Keratinocyte (primary cell): ENCODE measurements at regions not wholly inside any gene's neighbourhood (a gene's known extent, or its start where the extent isn't known, plus 50 kb on each side); places are given as distances from the start of the nearest gene placed in this dataset.

Source experiments
- DNase-seq: peaks from one replicate; pipeline ENCODE4 v3.0.0-alpha.2; 2011; ENCODE audit warnings: low read depth, missing footprints, low spot score
- FAIRE-seq: peaks from 2 replicates; lab custom pipeline; 2011; peaks lifted over from hg19 to GRCh38; lab: Jason Lieb, UNC
- H2AFZ ChIP-seq: 2 replicates; pipeline ENCODE4 v1.6.0; 2012; ENCODE audit warnings: low read length, control low read depth, inconsistent platforms; ENCODE audit not compliant: control insufficient read depth
- H3K27ac ChIP-seq: 2 replicates; pipeline ENCODE4 v1.5.1; 2011; ENCODE audit warnings: low read length; ENCODE audit not compliant: control insufficient read depth, insufficient read depth
- H3K27me3 ChIP-seq: 3 replicates; pipeline ENCODE4 v1.6.0; 2011; ENCODE audit warnings: low read length; ENCODE audit not compliant: control insufficient read depth, insufficient read depth; ENCODE audit errors: extremely low read depth
- H3K36me3 ChIP-seq, 2 experiments: 2 replicates in 1 of 2; 3 replicates in 1 of 2; pipeline ENCODE4 v1.5.1; 2011; ENCODE audit warnings: low read length in 2 of 2, mild to moderate bottlenecking in 1 of 2; ENCODE audit not compliant: control insufficient read depth in 2 of 2, insufficient read depth in 2 of 2; ENCODE audit errors: extremely low read depth in 1 of 2
- H3K4me1 ChIP-seq: 3 replicates; pipeline ENCODE4 v1.5.1; 2011; ENCODE audit warnings: low read length; ENCODE audit not compliant: control insufficient read depth, insufficient read depth; ENCODE audit errors: extremely low read depth
- H3K4me2 ChIP-seq: 3 replicates; pipeline ENCODE4 v1.6.0; 2011; ENCODE audit warnings: low read depth, low read length; ENCODE audit not compliant: control insufficient read depth, insufficient read depth; ENCODE audit errors: extremely low read depth
- H3K4me3 ChIP-seq, 3 experiments: fragments of 200-600 bp in 1 of 3; sonication (generic) in 1 of 3; 2 replicates in 2 of 3; 3 replicates in 1 of 3; pipeline ENCODE4 v1.5.1; 2011 to 2016; ENCODE audit warnings: low read length in 3 of 3, mild to moderate bottlenecking in 3 of 3, control low read depth in 2 of 3, inconsistent platforms in 1 of 3, low read depth in 1 of 3, mixed read lengths in 1 of 3, mixed run types in 1 of 3, moderate library complexity in 1 of 3; ENCODE audit not compliant: control insufficient read depth in 2 of 3, insufficient read depth in 2 of 3; ENCODE audit errors: extremely low read depth in 1 of 3
- H3K79me2 ChIP-seq: 2 replicates; pipeline ENCODE4 v1.6.0; 2012; ENCODE audit warnings: low read length; ENCODE audit not compliant: control insufficient read depth, insufficient read depth
- H3K9ac ChIP-seq: 3 replicates; pipeline ENCODE4 v1.6.0; 2011; ENCODE audit warnings: low read length; ENCODE audit not compliant: control insufficient read depth, insufficient read depth; ENCODE audit errors: extremely low read depth
- H3K9me1 ChIP-seq: 3 replicates; pipeline ENCODE4 v1.6.0; 2011; ENCODE audit warnings: low read length; ENCODE audit not compliant: control insufficient read depth, insufficient read depth; ENCODE audit errors: extremely low read depth
- H3K9me3 ChIP-seq: 2 replicates; pipeline ENCODE4 v1.5.1; 2012; ENCODE audit warnings: low read depth, low read length; ENCODE audit not compliant: control insufficient read depth
- H4K20me1 ChIP-seq: 3 replicates; pipeline ENCODE4 v1.6.0; 2011; ENCODE audit warnings: low read length; ENCODE audit not compliant: control insufficient read depth, insufficient read depth; ENCODE audit errors: extremely low read depth
- CTCF ChIP-seq, 3 experiments: IDR thresholded peaks in 1 of 3; conservative IDR thresholded peaks in 1 of 3; optimal IDR thresholded peaks in 1 of 3; 2 replicates in 2 of 3; 3 replicates in 1 of 3; pipeline versions ENCODE3 to v1.5.1; 2011; ENCODE audit warnings: low read length in 3 of 3, mild to moderate bottlenecking in 3 of 3, moderate library complexity in 2 of 3, control low read depth in 1 of 3, inconsistent platforms in 1 of 3; ENCODE audit not compliant: insufficient read depth in 2 of 3; ENCODE audit errors: extremely low read depth in 1 of 3
- EZH2 ChIP-seq: IDR thresholded peaks from one replicate; pipeline ENCODE4 v1.6.1; 2012; ENCODE audit warnings: inconsistent platforms, mild to moderate bottlenecking, low read length, moderate library complexity
- dilution Hi-C: fragments of 300-500 bp; cut with MboI; formaldehyde crosslinking; loops from one replicate; pipeline ENCODE4 v1.7.0; 2020; ENCODE audit warnings: low sequenced_read_pairs; ENCODE audit not compliant: extremely low pct_ligation_motif_present

DNA sequence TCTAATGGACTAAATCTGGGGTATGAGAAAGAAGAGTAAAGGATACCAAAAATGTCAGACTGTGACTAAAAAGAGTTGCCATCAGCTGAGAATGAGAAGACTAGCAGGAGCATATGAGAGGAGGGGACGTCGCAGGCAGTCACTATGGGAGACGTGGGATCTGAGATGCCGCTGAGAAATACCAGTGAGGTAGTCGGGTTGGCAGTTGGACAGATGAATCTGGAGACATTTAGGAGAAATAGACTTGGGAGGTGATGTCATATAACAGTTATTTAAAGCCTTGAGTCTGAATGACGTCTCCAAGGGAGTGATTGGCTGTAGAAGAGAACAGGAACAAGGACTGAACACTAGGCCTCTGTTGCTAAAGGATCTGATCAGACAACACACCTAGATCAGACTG lies 51.5 kb upstream of the TRIM26 start:
- dilution Hi-C loops = no loop called here
- Histone ChIP-seq H3K79me2 (no peaks in the 10 kb centered on the region), H3K27me3 (peaks cover 10% of the 10 kb centered on the region), H3K9ac (no peak overlapping the region), H3K4me3 (no peak overlapping the region), H3K4me1 (peaks cover 13% of the 10 kb centered on the region), H3K9me3 (no peaks in the 10 kb centered on the region), H3K9me1 (peaks cover 3% of the 10 kb centered on the region), H3K27ac (no peak overlapping the region), H4K20me1 (no peaks in the 10 kb centered on the region), H3K4me2 (no peak overlapping the region), H3K36me3 (peaks cover 0 to 1% of the 10 kb centered on the region in 2 experiments), H2AFZ (no peak overlapping the region)
- FAIRE-seq (no peak), DNase-seq (no peak)
- no peak for TF ChIP-seq CTCF (optimal IDR thresholded peaks at IDR 0.05 in 1 of 3, IDR thresholded peaks at IDR 0.05 in 1 of 3, conservative IDR thresholded peaks at IDR 0.05 in 1 of 3; ENCODE audit: extremely low read depth in 1 of 3, insufficient read depth in 2 of 3, low read length in 3 of 3)
- TF ChIP-seq EZH2 = no peak

- H3K27me3 ChIP-seq = peaks cover 19% of the 10 kb centered on the region
- no peak overlapping the region for H3K4me3 ChIP-seq
- no peaks in the 10 kb centered on the region for H3K9me3 ChIP-seq
- H3K4me2 ChIP-seq = peak overlapping the region; percentile 29
- no peaks in the 10 kb centered on the region for H3K79me2 ChIP-seq
- DNase-seq = peak; percentile 9
- TF ChIP-seq EZH2 (no peak), CTCF (optimal IDR thresholded peaks at IDR 0.05 in 1 of 3, IDR thresholded peaks at IDR 0.05 in 1 of 3, conservative IDR thresholded peaks at IDR 0.05 in 1 of 3; ENCODE audit: extremely low read depth in 1 of 3, insufficient read depth in 2 of 3, low read length in 3 of 3) (no peak)
- H3K9me1 ChIP-seq = peaks cover 3% of the 10 kb centered on the region
- peaks cover 14% of the 10 kb centered on the region for H3K4me1 ChIP-seq
- dilution Hi-C loops = no loop called here
- no peaks in the 10 kb centered on the region for H4K20me1 ChIP-seq
- no peak overlapping the region for H3K27ac ChIP-seq
- H2AFZ ChIP-seq = no peak overlapping the region
- H3K36me3 ChIP-seq = peaks cover 0 to 1% of the 10 kb centered on the region in 2 experiments
- peak; percentile 75 for FAIRE-seq
- no peak overlapping the region for H3K9ac ChIP-seq
These were observed 50.5 kb upstream of the TRIM26 start for GRCh38 chr6:30263734-30264133.
